SK-N-SH (cell line): ENCODE measurements at regions not wholly inside any gene's neighbourhood (a gene's known extent, or its start where the extent isn't known, plus 50 kb on each side); places are given as distances from the start of the nearest gene placed in this dataset.

Experiments used
- CTCF ChIP-seq: fragments of 200-600 bp; sonication (generic); IDR thresholded peaks from 2 replicates; pipeline ENCODE4 v1.6.1; 2017; ENCODE audit warnings: antibody characterized with exemption, mild to moderate bottlenecking, moderate library complexity
- POLR2AphosphoS5 ChIP-seq: IDR thresholded peaks from 2 replicates; pipeline ENCODE4 v1.6.1; 2012; ENCODE audit warnings: low read depth, low read length
- TCF12 ChIP-seq: IDR thresholded peaks from 2 replicates; pipeline ENCODE4 v1.4.0; 2012

- TF ChIP-seq CTCF (no peak), TCF12 (no peak), POLR2AphosphoS5 (no peak)
These were observed 99.2 kb upstream of the SPATA31C2 start for GRCh38 chr9:88237479-88237961.
